ENCODE measurements at regions not wholly inside any gene's neighbourhood (a gene's known extent, or its start where the extent isn't known, plus 50 kb on each side); places are given as distances from the start of the nearest gene placed in this dataset.
"Not testable (repeated sequence)": the region's sequence is repeated elsewhere in the genome, so short reads cannot be mapped to it uniquely, and the experiment has no call there.

- TF ChIP-seq SP1 (IDR thresholded peaks at IDR 0.05) = no peak
- no peak for TF ChIP-seq RAD21 (IDR thresholded peaks at IDR 0.05)
- no peak for TF ChIP-seq HNF4G (IDR thresholded peaks at IDR 0.05)
- no peak for TF ChIP-seq FOXA2 (IDR thresholded peaks at IDR 0.05)
- no peak for TF ChIP-seq TAF1 (conservative IDR thresholded peaks at IDR 0.05)
- TF ChIP-seq HNF4A (conservative IDR thresholded peaks at IDR 0.05) = no peak
- no peak for TF ChIP-seq EGR1 (IDR thresholded peaks at IDR 0.05; ENCODE audit: low read depth in 2 of 2)
- TF ChIP-seq YY1 (IDR thresholded peaks at IDR 0.05) = no peak
- no peak for TF ChIP-seq GABPA (IDR thresholded peaks at IDR 0.05 in 1 of 2, conservative IDR thresholded peaks at IDR 0.05 in 1 of 2)
- no peak for TF ChIP-seq FOXA1 (IDR thresholded peaks at IDR 0.05)
- no peak for TF ChIP-seq ZBTB33 (IDR thresholded peaks at IDR 0.05)
- TF ChIP-seq MAX (IDR thresholded peaks at IDR 0.05) = no peak
- TF ChIP-seq ATF3 (IDR thresholded peaks at IDR 0.05) = no peak
- no peak for TF ChIP-seq NR2F2 (IDR thresholded peaks at IDR 0.05)
- TF ChIP-seq JUND (IDR thresholded peaks at IDR 0.05) = no peak
- no peak for TF ChIP-seq CTCF (IDR thresholded peaks at IDR 0.05; ENCODE audit: low read depth, low read length, missing input control)
- no peak for TF ChIP-seq RXRA (IDR thresholded peaks at IDR 0.05)
- TF ChIP-seq REST (IDR thresholded peaks at IDR 0.05) = no peak
- H3K4me1 ChIP-seq (ENCODE audit: control insufficient read depth in 4 of 4, insufficient read depth in 4 of 4, low read length in 3 of 4) = peaks cover 0 to 3% (median 0%) of the 10 kb centered on the region in 4 donors
- no peak overlapping the region for H3K4me3 ChIP-seq (ENCODE audit: low read depth in 1 of 3, low read length in 3 of 3)
- no peak overlapping the region for H3K27ac ChIP-seq (ENCODE audit: low read depth in 1 of 2, low read length in 2 of 2)
- DNase-seq (ENCODE audit: low spot score) = no peak
- no peak overlapping the region for H3K9ac ChIP-seq (ENCODE audit: low read depth in 1 of 2, low read length in 2 of 2)
- H3K27me3 ChIP-seq (ENCODE audit: control insufficient read depth in 4 of 4, insufficient read depth in 4 of 4, low read length in 3 of 4) = no peaks in the 10 kb centered on the region
- H3K9me3 ChIP-seq (ENCODE audit: control insufficient read depth in 4 of 4, low read length in 3 of 4) = no peaks in the 10 kb centered on the region
- WGBS = 87% methylated on average over 2 of the region's 2 CpGs
- no peaks in the 10 kb centered on the region for H3K36me3 ChIP-seq (ENCODE audit: control insufficient read depth in 4 of 4, insufficient read depth in 3 of 4, low read depth in 1 of 4, low read length in 3 of 4)
Measured at GRCh38 chr4:13750594-13750993, 123.1 kb upstream of the BOD1L1 start.

GRCh38 chr4:13761581-13761980 lies 134.1 kb upstream of the BOD1L1 start:
- not testable (repeated sequence) for H3K9ac ChIP-seq (ENCODE audit: low read depth in 1 of 2, low read length in 2 of 2); DNase-seq (ENCODE audit: low spot score); H3K9me3 ChIP-seq (ENCODE audit: control insufficient read depth in 4 of 4, low read length in 3 of 4); H3K36me3 ChIP-seq (ENCODE audit: control insufficient read depth in 4 of 4, insufficient read depth in 3 of 4, low read depth in 1 of 4, low read length in 3 of 4); H3K27me3 ChIP-seq (ENCODE audit: control insufficient read depth in 4 of 4, insufficient read depth in 4 of 4, low read length in 3 of 4); H3K27ac ChIP-seq (ENCODE audit: low read depth in 1 of 2, low read length in 2 of 2); H3K4me1 ChIP-seq (ENCODE audit: control insufficient read depth in 4 of 4, insufficient read depth in 4 of 4, low read length in 3 of 4); H3K4me3 ChIP-seq (ENCODE audit: low read depth in 1 of 3, low read length in 3 of 3)
- WGBS = 89% methylated on average over 23 of the region's 25 CpGs

All from liver (tissue), 8 donors.